Endothelial cell of umbilical vein (primary cell): ENCODE measurements at regions not wholly inside any gene's neighbourhood (a gene's known extent, or its start where the extent isn't known, plus 50 kb on each side); places are given as distances from the start of the nearest gene placed in this dataset.

Source experiments
- BruUV-seq: library from RNA; stranded (reverse); fragments of 400-500 nt; replicated peaks from 2 replicates; lab custom pipeline; 2021; lab: Mats Ljungman, UMichigan
- CTCF ChIA-PET: fragments of 300-600, 350-600 bp; sonication (Branson Sonifier 250); formaldehyde crosslinking; loops from one replicate; lab custom pipeline; 2021; ENCODE audit warnings: antibody characterized with exemption, inconsistent platforms; lab: Charles Lee
- POLR2A ChIA-PET: fragments of 300-600, 350-600 bp; sonication (Branson Sonifier 250); formaldehyde crosslinking; loops from one replicate; lab custom pipeline; 2021; ENCODE audit warnings: antibody characterized with exemption, inconsistent platforms; lab: Charles Lee
- DNase-seq: peaks from one replicate; pipeline ENCODE4 v3.0.0-alpha.2; 2011; ENCODE audit warnings: low read depth, low spot score
- FAIRE-seq: peaks from 2 replicates; lab custom pipeline; 2011; peaks lifted over from hg19 to GRCh38; lab: Jason Lieb, UNC
- H2AFZ ChIP-seq: 2 replicates; pipeline ENCODE4 v1.6.0; 2012; ENCODE audit warnings: low read depth, low read length, control low read depth, inconsistent platforms
- H3K27ac ChIP-seq: 2 replicates; pipeline ENCODE4 v1.5.1; 2011; ENCODE audit warnings: low read depth, mild to moderate bottlenecking, control low read depth, low read length, moderate library complexity; ENCODE audit not compliant: insufficient read depth
- H3K27me3 ChIP-seq, 2 experiments: 2 replicates each; pipeline versions ENCODE4 v1.6.0 to v1.6.1; 2011; ENCODE audit warnings: low read length in 2 of 2, mixed read lengths in 1 of 2; ENCODE audit not compliant: control insufficient read depth in 2 of 2, insufficient read depth in 2 of 2
- H3K36me3 ChIP-seq, 2 experiments: 2 replicates in 1 of 2; 3 replicates in 1 of 2; pipeline ENCODE4 v1.5.1; 2011; ENCODE audit warnings: low read length in 2 of 2, mild to moderate bottlenecking in 1 of 2, moderate library complexity in 1 of 2; ENCODE audit not compliant: control insufficient read depth in 2 of 2, insufficient read depth in 2 of 2; ENCODE audit errors: extremely low read depth in 1 of 2
- H3K4me1 ChIP-seq: 3 replicates; pipeline ENCODE4 v1.5.1; 2011; ENCODE audit warnings: mild to moderate bottlenecking, low read length; ENCODE audit not compliant: control insufficient read depth, insufficient read depth; ENCODE audit errors: extremely low read depth
- H3K4me2 ChIP-seq: 2 replicates; pipeline ENCODE4 v1.6.1; 2011; ENCODE audit warnings: low read length, control low read depth, mixed read lengths; ENCODE audit not compliant: insufficient read depth
- H3K4me3 ChIP-seq, 3 experiments: fragments of 200-600 bp in 1 of 3; sonication (generic), shearing (Covaris generic) in 1 of 3; replicated peaks in 1 of 3; 2 replicates each; pipeline ENCODE4 v1.5.1; 2011 to 2016; ENCODE audit warnings: control low read depth in 3 of 3, low read length in 3 of 3, mild to moderate bottlenecking in 2 of 3, inconsistent platforms in 1 of 3, low read depth in 1 of 3, moderate library complexity in 1 of 3; ENCODE audit not compliant: insufficient read depth in 1 of 3
- H3K79me2 ChIP-seq: 2 replicates; pipeline ENCODE4 v1.6.0; 2012; ENCODE audit warnings: low read length, inconsistent platforms; ENCODE audit not compliant: control insufficient read depth, insufficient read depth
- H3K9ac ChIP-seq: replicated peaks from 2 replicates; pipeline ENCODE3; 2011; ENCODE audit warnings: low read length, control low read depth; ENCODE audit not compliant: insufficient read depth; ENCODE audit errors: extremely low read depth
- H3K9me1 ChIP-seq: replicated peaks from 3 replicates; pipeline ENCODE4 v1.6.0; 2011; ENCODE audit warnings: mild to moderate bottlenecking, low read length; ENCODE audit not compliant: control insufficient read depth, insufficient read depth; ENCODE audit errors: extremely low read depth
- H3K9me3 ChIP-seq: replicated peaks from 2 replicates; pipeline ENCODE4 v1.5.1; 2012; ENCODE audit warnings: low read length, inconsistent platforms; ENCODE audit not compliant: control insufficient read depth, insufficient read depth
- H4K20me1 ChIP-seq: replicated peaks from 2 replicates; pipeline ENCODE3; 2011; ENCODE audit warnings: mild to moderate bottlenecking, low read length; ENCODE audit not compliant: control insufficient read depth, insufficient read depth; ENCODE audit errors: extremely low read depth
- EZH2 ChIP-seq: IDR thresholded peaks from 2 replicates; pipeline ENCODE4 v1.6.1; 2012; ENCODE audit warnings: borderline replicate concordance, low read depth, mild to moderate bottlenecking, moderate library complexity, low read length, inconsistent platforms; ENCODE audit not compliant: severe bottlenecking
- FOS ChIP-seq: IDR thresholded peaks from 2 replicates; pipeline ENCODE4 v1.6.1; 2011; ENCODE audit warnings: mild to moderate bottlenecking, low read length, moderate library complexity, borderline replicate concordance; ENCODE audit not compliant: insufficient read depth
- GATA2 ChIP-seq: IDR thresholded peaks from 2 replicates; pipeline ENCODE4 v1.7.0; 2011; ENCODE audit warnings: low read depth, mild to moderate bottlenecking, moderate library complexity, mixed read lengths, low read length; ENCODE audit not compliant: insufficient read length, insufficient read depth
- JUN ChIP-seq: IDR thresholded peaks from 2 replicates; pipeline ENCODE4 v1.6.1; 2011; ENCODE audit warnings: borderline replicate concordance, low read depth; ENCODE audit not compliant: insufficient read length, insufficient read depth
- MYC ChIP-seq: IDR thresholded peaks from one replicate; pipeline ENCODE4 v1.6.1; 2011; ENCODE audit warnings: mild to moderate bottlenecking, low read depth, low read length
- POLR2A ChIP-seq: IDR thresholded peaks from 2 replicates; pipeline ENCODE4 v1.6.1; 2012; ENCODE audit warnings: low read depth, mild to moderate bottlenecking, control low read depth, low read length
- dilution Hi-C: fragments of 300-500 bp; cut with MboI; formaldehyde crosslinking; loops from one replicate; pipeline ENCODE4 v1.15.0; 2019; ENCODE audit warnings: low sequenced_read_pairs; ENCODE audit not compliant: extremely low pct_ligation_motif_present
- intact Hi-C: fragments of 100-400 bp; cut with micrococcal nuclease; formaldehyde crosslinking; loops from one replicate; pipeline ENCODE4 v1.10.0; 2022
- TF ChIP-seq, protein P1 (sequence below): IDR thresholded peaks from 2 replicates; pipeline ENCODE4 v1.6.1; 2011; ENCODE audit not compliant: insufficient read depth, insufficient read length
- TF ChIP-seq, protein P2 (sequence below), 2 donors: IDR thresholded peaks; 1 replicate in 1 of 2; 2 replicates in 1 of 2; pipeline ENCODE4 v1.5.1; 2011; ENCODE audit warnings: low read length in 2 of 2, mild to moderate bottlenecking in 2 of 2, moderate library complexity in 2 of 2, control low read depth in 1 of 2, inconsistent platforms in 1 of 2, low read depth in 1 of 2; ENCODE audit not compliant: insufficient read depth in 1 of 2; ENCODE audit errors: extremely low read depth in 1 of 2

DNA sequence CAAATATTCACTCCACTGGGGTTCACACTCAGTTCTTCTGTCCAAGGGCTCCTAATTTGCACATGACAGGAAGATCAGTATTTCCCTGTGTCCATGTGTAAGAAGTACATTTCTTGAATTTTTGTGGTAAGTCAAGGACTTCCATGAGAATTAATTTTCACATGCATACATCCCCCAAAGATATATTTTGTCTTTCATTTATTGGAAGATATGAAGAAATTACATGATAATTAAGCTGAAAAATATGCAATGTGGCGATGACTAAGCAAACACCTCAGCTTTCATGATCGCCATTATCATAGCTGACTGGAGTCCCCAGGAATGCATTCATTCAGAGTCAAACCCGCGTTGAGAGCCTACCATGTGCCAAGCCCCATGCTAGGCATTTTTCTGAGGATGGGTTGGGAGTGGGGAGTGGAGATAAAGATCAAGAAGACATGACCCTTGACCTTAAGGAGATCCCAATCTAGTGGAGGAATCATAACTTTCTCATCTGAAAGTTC, 104.6 kb upstream of the F3 start:
- intact Hi-C loops, result no loop called here
- dilution Hi-C loops, result no loop called here
- BruUV-seq, result no TSS peak
- no peak overlapping the region for H3K9ac ChIP-seq
- no peak overlapping the region for H3K4me3 ChIP-seq
- TF ChIP-seq, protein P1, sequence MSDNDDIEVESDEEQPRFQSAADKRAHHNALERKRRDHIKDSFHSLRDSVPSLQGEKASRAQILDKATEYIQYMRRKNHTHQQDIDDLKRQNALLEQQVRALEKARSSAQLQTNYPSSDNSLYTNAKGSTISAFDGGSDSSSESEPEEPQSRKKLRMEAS, result no peak
- TF ChIP-seq GATA2, result no peak
- TF ChIP-seq, protein P2, sequence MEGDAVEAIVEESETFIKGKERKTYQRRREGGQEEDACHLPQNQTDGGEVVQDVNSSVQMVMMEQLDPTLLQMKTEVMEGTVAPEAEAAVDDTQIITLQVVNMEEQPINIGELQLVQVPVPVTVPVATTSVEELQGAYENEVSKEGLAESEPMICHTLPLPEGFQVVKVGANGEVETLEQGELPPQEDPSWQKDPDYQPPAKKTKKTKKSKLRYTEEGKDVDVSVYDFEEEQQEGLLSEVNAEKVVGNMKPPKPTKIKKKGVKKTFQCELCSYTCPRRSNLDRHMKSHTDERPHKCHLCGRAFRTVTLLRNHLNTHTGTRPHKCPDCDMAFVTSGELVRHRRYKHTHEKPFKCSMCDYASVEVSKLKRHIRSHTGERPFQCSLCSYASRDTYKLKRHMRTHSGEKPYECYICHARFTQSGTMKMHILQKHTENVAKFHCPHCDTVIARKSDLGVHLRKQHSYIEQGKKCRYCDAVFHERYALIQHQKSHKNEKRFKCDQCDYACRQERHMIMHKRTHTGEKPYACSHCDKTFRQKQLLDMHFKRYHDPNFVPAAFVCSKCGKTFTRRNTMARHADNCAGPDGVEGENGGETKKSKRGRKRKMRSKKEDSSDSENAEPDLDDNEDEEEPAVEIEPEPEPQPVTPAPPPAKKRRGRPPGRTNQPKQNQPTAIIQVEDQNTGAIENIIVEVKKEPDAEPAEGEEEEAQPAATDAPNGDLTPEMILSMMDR (IDR thresholded peaks at IDR 0.05; ENCODE audit: extremely low read depth in 1 of 2, insufficient read depth in 1 of 2, low read depth in 1 of 2, low read length in 2 of 2), result no peak
- no peak for TF ChIP-seq EZH2
- no peak for TF ChIP-seq FOS
- no peak for TF ChIP-seq MYC
- no peak for TF ChIP-seq POLR2A
- no peak overlapping the region for H2AFZ ChIP-seq
- H3K36me3 ChIP-seq, result no peaks in the 10 kb centered on the region
- no peaks in the 10 kb centered on the region for H3K9me3 ChIP-seq
- H3K4me2 ChIP-seq, result no peak overlapping the region
- H3K27me3 ChIP-seq, result peaks cover 3 to 5% of the 10 kb centered on the region in 2 experiments
- H3K4me1 ChIP-seq, result no peaks in the 10 kb centered on the region
- no peak for DNase-seq
- H4K20me1 ChIP-seq, result no peaks in the 10 kb centered on the region
- ChIA-PET CTCF (no interaction called here), POLR2A (no interaction called here)
- no peaks in the 10 kb centered on the region for H3K79me2 ChIP-seq
- no peak for FAIRE-seq
- no peak overlapping the region for H3K27ac ChIP-seq
- H3K9me1 ChIP-seq, result no peaks in the 10 kb centered on the region

DNA sequence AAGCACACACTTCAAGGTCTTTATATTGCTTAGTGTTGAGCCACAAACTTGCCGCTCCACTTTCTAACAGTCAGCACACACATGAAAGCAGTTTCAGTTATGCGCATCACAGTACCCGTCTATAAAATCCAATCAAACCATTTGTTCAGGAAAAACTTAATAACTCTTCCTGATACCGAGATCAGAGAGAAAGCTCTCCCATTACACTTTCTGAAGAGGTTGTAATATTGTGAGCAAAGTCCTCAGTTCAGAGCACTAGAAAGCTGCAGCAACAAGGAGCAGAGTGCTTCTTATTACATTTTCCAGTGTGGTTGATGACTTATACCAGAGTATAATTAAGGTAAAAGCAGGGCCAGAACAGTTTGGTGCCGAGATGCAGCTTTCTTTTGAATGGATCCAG, 102.8 kb upstream of the F3 start:
- H3K27me3 ChIP-seq, result peaks cover 3 to 5% of the 10 kb centered on the region in 2 experiments
- H3K79me2 ChIP-seq, result no peaks in the 10 kb centered on the region
- H3K27ac ChIP-seq, result no peak overlapping the region
- TF ChIP-seq FOS (no peak), MYC (no peak), EZH2 (no peak), JUN (no peak), GATA2 (no peak), POLR2A (no peak)
- POLR2A ChIA-PET, result no interaction called here
- DNase-seq (no peak), FAIRE-seq (no peak)
- dilution Hi-C loops (no loop called here), intact Hi-C loops (no loop called here)
- no peaks in the 10 kb centered on the region for H3K9me1 ChIP-seq
- CTCF ChIA-PET, result no interaction called here
- H3K9ac ChIP-seq, result no peak overlapping the region
- no peaks in the 10 kb centered on the region for H3K36me3 ChIP-seq
- BruUV-seq, result no TSS peak
- no peak overlapping the region for H2AFZ ChIP-seq
- no peak overlapping the region for H3K4me3 ChIP-seq
- no peaks in the 10 kb centered on the region for H3K9me3 ChIP-seq
- no peaks in the 10 kb centered on the region for H4K20me1 ChIP-seq
- no peak overlapping the region for H3K4me2 ChIP-seq
- no peaks in the 10 kb centered on the region for H3K4me1 ChIP-seq
